GM21447 (cell line): ENCODE measurements at regions not wholly inside any gene's neighbourhood (a gene's known extent, or its start where the extent isn't known, plus 50 kb on each side); places are given as distances from the start of the nearest gene placed in this dataset.
A peak's percentile ranks its signal among the peaks of the same experiment; 100 is the strongest.
"Not testable (repeated sequence)": the region's sequence is repeated elsewhere in the genome, so short reads cannot be mapped to it uniquely, and the experiment has no call there.

ENCODE experiments used
- ATAC-seq: cut with Tn5 transposase; IDR thresholded peaks from one replicate; pipeline ENCODE4 v1.9.1; 2021; ENCODE audit not compliant: unreplicated experiment

- ATAC-seq = no peak
These were observed 72.3 kb upstream of the CD2AP start for GRCh38 chr6:47405273-47405672.

DNA sequence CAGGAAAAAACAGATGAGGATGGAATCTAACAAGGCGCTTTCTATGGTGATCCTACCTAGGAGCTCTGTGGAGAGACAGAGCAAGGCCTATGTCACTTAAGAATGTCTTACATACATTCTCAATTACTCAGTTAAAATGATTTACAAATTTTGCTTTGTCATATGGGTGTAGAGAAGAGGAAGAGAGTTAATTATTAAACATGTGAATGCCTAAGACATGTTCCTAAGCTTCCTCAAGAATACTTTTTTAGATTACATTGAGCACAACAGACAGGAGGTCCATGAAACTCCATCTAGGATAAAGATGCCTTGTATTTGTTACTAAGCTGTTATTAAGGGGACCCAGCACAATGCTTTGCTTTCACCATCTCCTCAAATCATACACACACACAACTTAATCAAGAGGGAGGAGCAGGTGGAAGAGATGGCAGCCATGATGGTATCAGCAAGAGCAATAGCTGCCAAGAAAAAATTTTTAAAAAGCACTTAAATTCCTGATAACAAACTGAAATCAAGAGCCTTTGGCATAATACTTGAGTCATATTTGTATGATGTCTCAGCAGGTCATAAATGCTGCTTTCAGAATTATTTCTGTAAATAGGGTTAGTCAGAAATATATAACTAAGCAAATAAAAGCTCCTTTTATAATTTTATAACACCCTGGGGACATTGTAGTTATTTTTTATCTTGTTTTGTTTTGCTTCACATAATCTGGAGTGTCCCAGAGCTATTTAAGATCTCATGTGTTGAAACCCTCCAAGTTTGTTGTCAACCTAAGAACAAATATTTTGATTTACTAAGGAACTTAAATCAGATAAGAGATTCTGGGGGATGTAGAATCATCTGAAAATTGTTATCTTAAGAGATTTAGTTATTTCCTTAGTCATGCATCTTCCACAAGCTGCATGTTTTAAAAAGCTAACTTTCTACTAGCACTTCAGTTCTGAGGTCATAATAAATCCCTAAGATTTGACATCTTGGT lies 70.0 kb upstream of the CD2AP start:
- no peak for ATAC-seq

DNA sequence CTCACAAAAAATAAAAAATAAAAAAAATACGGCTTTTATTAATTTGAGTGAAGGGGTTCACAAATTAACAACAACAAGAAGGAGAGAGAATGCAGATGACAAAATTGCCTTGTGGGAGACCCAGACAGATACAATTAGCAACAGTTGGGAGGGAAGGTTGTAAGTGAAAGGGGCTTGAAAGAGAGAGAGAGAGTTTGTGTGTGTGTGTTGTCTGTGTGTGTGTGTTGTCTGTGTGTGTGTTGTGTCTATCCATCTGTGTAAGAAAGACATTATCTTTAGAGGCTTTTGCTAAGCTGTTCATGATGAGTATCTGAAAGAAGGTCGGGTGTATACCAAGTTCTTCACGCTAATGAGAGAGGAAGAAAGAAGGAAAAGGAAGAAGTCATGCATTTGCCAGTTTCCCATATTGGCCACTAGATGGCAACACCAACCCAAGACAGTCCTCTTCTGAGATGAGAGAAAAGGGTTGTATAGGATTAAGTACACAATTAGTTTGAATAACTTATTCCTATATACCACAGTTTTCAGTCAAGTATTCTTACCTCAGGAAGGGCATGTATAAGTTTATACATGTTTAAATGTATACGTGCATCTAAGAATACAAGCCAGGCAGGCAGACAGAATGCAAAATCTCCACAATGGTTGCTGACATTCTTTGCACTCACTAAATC lies 63.7 kb upstream of the CD2AP start:
- ATAC-seq = peak; percentile 72

DNA sequence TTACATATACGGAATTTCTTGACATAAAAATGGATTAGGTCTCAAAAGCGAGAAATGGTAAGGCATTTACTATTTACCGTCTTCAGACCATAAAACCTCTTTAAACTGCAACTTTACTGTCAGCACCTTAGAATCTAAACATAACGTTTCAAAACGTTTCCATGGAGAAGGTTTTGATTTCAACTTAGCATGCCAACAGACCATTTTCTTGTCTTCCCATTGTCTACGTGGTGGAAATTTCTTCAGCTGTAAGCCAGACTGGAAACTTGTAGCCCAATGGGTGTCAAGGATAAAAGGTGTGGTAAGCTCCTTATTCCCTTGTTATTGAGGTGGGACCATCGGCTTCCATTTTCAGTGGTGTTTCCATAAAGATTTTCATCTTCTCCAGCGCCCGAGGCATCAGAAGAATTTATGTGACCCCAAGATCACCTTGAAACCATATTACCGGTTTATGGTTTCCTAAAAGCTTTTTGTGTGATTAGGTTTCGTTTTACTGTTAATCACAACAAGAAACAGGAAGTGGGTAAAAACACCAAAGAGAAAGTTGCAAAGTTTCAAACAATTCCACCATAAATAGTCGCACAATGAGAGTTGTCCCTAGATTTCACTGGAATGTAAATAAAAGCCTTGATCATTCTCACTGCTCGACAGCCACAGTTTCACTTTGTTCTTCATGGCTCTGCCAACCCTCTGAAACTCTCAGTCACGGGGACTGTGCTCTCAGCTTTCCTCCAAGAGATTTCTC lies 63.0 kb upstream of the CD2AP start:
- ATAC-seq = peak; percentile 72

DNA sequence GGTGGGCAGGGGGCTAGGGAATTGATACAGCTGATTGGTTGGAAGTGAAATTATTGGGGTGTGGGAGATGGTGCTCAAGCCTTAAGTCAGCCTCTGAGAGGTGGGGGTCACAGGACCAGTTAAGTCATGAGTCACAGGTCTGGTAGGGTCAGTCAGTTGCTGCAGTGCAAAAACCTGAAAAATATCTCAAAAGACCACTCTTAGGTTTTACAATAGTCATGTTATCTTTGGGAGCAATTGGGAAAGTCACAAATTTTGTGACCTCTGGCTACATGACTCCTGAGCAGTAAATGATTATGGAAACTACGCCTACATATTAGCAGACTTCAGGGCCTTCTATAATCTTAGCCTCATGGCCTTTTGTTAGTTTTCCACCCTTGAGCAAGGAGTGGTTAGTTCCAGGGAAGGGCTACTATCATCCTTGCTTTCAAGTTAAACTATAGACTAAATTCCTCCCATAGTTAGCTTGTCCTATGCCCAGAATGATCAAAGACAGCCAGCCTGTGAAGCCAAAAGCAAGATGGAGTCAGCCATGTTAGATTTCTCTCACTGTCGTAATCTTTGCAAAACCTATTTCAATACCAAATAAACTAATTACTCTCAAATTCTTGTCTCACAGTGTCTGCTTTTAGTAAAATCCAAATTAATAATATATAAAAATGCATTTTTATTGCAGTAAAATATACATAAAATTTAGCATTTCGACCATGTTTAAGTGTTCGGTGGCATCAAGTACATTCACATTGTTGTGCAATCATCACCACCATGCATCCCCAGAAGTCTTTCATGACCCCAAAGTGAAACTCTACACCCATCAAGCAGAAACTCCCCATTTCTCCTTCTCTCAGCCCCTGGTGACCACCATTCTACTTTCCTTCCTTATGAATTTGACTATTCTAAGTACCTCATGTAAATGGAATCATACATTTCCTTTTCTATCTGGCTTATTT lies 60.9 kb upstream of the CD2AP start:
- ATAC-seq = no peak

GRCh38 chr6:47419621-47420020 lies 58.0 kb upstream of the CD2AP start:
- ATAC-seq = no peak

- ATAC-seq = no peak
These were observed 56.9 kb upstream of the CD2AP start for GRCh38 chr6:47420394-47421371.

DNA sequence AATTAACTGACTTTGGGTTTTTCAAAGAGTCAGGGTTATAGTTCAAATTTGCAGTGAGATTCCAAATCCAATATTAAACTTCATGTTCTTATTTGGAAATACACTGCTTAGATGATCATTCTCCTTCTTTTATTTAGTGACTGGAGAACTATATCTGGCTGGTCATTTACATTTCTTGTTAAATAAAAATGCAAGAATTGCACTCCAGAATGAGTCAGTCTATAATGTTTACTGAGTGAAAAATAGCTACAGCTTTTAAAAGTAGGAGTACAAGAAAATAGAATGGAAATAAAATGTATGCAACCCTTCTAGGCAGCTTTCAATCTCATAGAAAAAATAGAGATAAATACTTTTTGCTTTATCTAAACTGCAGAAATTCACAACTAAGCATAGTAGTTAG lies 54.5 kb upstream of the CD2AP start:
- ATAC-seq = no peak

DNA sequence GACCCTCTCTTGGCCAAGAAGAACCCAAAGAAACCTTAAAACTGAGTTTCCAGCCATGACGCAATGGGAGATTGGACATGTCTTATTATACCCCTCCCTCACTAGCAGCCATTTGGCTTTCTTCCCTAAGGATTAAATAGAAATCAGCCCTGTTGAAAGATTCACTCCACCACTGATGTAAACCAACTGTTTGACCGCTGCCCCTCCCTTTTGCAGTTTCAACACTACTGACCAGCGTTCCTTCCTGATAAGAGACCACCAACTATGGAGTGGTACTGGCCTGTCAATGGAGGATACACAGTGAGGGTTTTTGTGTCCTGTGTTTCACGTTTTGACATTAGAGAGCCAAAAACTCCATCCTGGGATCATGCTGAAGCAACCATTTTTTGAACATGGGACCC lies 53.2 kb upstream of the CD2AP start:
- no peak for ATAC-seq

DNA sequence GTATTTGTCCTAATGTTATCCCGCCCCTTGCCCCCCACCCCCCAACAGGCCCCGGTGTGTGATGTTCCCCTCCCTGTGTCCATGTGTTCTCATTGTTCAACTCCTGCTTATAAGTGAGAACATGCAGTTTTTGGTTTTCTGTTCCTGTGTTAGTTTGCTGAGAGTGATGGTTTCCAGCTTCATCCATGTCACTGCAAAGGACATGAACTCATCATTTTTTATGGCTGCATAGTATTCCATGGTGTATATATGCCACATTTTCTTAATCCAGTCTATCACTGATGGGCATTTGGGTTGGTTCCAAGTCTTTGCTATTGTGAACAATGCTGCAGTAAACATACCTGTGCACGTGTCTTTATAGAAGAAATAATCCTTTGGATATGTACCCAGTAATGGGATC lies 51.9 kb upstream of the CD2AP start:
- not testable (repeated sequence) for ATAC-seq

- no peak for ATAC-seq
These were observed 50.9 kb upstream of the CD2AP start for GRCh38 chr6:47426524-47427302.

DNA sequence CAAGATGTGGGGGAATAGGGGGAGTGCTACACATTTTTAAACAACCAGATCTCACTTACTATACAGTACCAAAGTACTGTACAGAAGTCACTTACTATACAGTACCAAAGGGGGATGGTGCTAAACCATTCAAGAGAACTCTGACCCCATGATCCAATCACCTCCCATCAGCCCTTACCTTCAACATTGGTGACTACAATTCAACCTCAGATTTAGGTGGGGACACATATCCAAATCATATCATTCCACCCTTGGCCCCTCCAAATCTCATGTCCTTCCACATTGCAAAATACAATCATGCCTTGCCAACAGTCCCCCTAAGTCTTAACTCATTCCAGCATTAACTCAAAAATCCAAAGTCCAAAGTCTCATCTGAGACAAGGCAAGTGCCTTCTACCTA lies 49.9 kb upstream of the CD2AP start:
- ATAC-seq = no peak
